ENCODE measurements at regions not wholly inside any gene's neighbourhood (a gene's known extent, or its start where the extent isn't known, plus 50 kb on each side); places are given as distances from the start of the nearest gene placed in this dataset.
A peak's percentile ranks its signal among the peaks of the same experiment; 100 is the strongest.

- intact Hi-C loops (cut with DNase I; ENCODE audit: low total_unique reads) = no loop called here
- TF ChIP-seq EP300 (IDR thresholded peaks at IDR 0.05) = no peak
- TF ChIP-seq POLR2A (IDR thresholded peaks at IDR 0.05) = no peak
- TF ChIP-seq CTCF (IDR thresholded peaks at IDR 0.05) = peak in 1 of 7 experiments; percentile 37
- no peak for TF ChIP-seq POLR2AphosphoS5 (IDR thresholded peaks at IDR 0.05)
- Histone ChIP-seq H3K9me3 (no peaks in the 10 kb centered on the region), H3K4me3 (no peak overlapping the region), H3K4me1 (no peaks in the 10 kb centered on the region), H3K27me3 (no peaks in the 10 kb centered on the region), H3K27ac (no peak overlapping the region), H3K36me3 (no peaks in the 10 kb centered on the region)
- no peak for DNase-seq
Measured at GRCh38 chr3:17810759-17811158, 68.3 kb upstream of the TBC1D5 start.

- DNase-seq = peak in 1 of 2 donors; percentile 12
- TF ChIP-seq POLR2AphosphoS5 (IDR thresholded peaks at IDR 0.05) (no peak), POLR2A (IDR thresholded peaks at IDR 0.05) (no peak), EP300 (IDR thresholded peaks at IDR 0.05) (no peak), CTCF (IDR thresholded peaks at IDR 0.05) (no peak)
- Histone ChIP-seq H3K9me3 (no peaks in the 10 kb centered on the region), H3K36me3 (no peaks in the 10 kb centered on the region), H3K4me1 (no peaks in the 10 kb centered on the region), H3K4me3 (no peak overlapping the region), H3K27me3 (no peaks in the 10 kb centered on the region), H3K27ac (no peak overlapping the region)
- intact Hi-C loops (cut with DNase I; ENCODE audit: low total_unique reads) = no loop called here
Measured at GRCh38 chr3:17808994-17809393, 66.6 kb upstream of the TBC1D5 start.

- Histone ChIP-seq H3K4me3 (no peak overlapping the region), H3K27ac (no peak overlapping the region), H3K9me3 (no peaks in the 10 kb centered on the region), H3K4me1 (no peaks in the 10 kb centered on the region), H3K36me3 (no peaks in the 10 kb centered on the region), H3K27me3 (no peaks in the 10 kb centered on the region)
- TF ChIP-seq POLR2A (IDR thresholded peaks at IDR 0.05) (no peak), POLR2AphosphoS5 (IDR thresholded peaks at IDR 0.05) (no peak), CTCF (IDR thresholded peaks at IDR 0.05) (no peak), EP300 (IDR thresholded peaks at IDR 0.05) (no peak)
- intact Hi-C loops (cut with DNase I; ENCODE audit: low total_unique reads) = no loop called here
- DNase-seq = no peak
- WGBS, 5 donors = 69 to 83% (median 81%) methylated on average over 1 of the region's 1 CpG
Measured at GRCh38 chr3:17806876-17807275, 64.4 kb upstream of the TBC1D5 start.

- intact Hi-C loops (cut with DNase I; ENCODE audit: low total_unique reads) = no loop called here
- H3K4me1 ChIP-seq = no peaks in the 10 kb centered on the region
- no peaks in the 10 kb centered on the region for H3K9me3 ChIP-seq
- H3K4me3 ChIP-seq = no peak overlapping the region
- WGBS, 5 donors = 84 to 91% (median 88%) methylated on average over 5 of the region's 5 CpGs
- TF ChIP-seq POLR2AphosphoS5 (IDR thresholded peaks at IDR 0.05) = no peak
- no peak for TF ChIP-seq EP300 (IDR thresholded peaks at IDR 0.05)
- TF ChIP-seq CTCF (IDR thresholded peaks at IDR 0.05) = no peak
- no peak for TF ChIP-seq POLR2A (IDR thresholded peaks at IDR 0.05)
- H3K36me3 ChIP-seq = no peaks in the 10 kb centered on the region
- DNase-seq = no peak
- H3K27me3 ChIP-seq = no peaks in the 10 kb centered on the region
- no peak overlapping the region for H3K27ac ChIP-seq
Measured at GRCh38 chr3:17806201-17806600, 63.8 kb upstream of the TBC1D5 start.

Measured in stomach (tissue), 8 donors.